ENCODE measurements at regions not wholly inside any gene's neighbourhood (a gene's known extent, or its start where the extent isn't known, plus 50 kb on each side); places are given as distances from the start of the nearest gene placed in this dataset.

GRCh38 chr17:33487187-33487879 is 194.2 kb upstream of the ASIC2 start:
- Histone ChIP-seq H3K9ac (ENCODE audit: insufficient read length, low read depth) (no peak overlapping the region), H3K4me1 (ENCODE audit: insufficient read depth, insufficient read length) (no peaks in the 10 kb centered on the region), H3K4me3 (ENCODE audit: insufficient read length, low read depth) (no peak overlapping the region), H3K27me3 (ENCODE audit: insufficient read depth, insufficient read length) (no peaks in the 10 kb centered on the region), H3K9me3 (ENCODE audit: insufficient read depth, low read length) (no peaks in the 10 kb centered on the region), H3K36me3 (ENCODE audit: insufficient read depth, insufficient read length, low read length) (no peaks in the 10 kb centered on the region)
- no peak for DNase-seq (ENCODE audit: low read depth, low spot score)
- TF ChIP-seq YY1 (IDR thresholded peaks at IDR 0.05; ENCODE audit: insufficient read depth, insufficient read length) (no peak), ZNF274 (IDR thresholded peaks at IDR 0.05; ENCODE audit: low read depth, low read length) (no peak)

GRCh38 chr17:33491871-33492481 is 198.9 kb upstream of the ASIC2 start:
- no peak for DNase-seq (ENCODE audit: low read depth, low spot score)

GRCh38 chr17:33492731-33493265 is 199.7 kb upstream of the ASIC2 start:
- Histone ChIP-seq H3K36me3 (ENCODE audit: insufficient read depth, insufficient read length, low read length) (no peaks in the 10 kb centered on the region), H3K9me3 (ENCODE audit: insufficient read depth, low read length) (no peaks in the 10 kb centered on the region), H3K4me1 (ENCODE audit: insufficient read depth, insufficient read length) (no peaks in the 10 kb centered on the region), H3K9ac (ENCODE audit: insufficient read length, low read depth) (no peak overlapping the region), H3K4me3 (ENCODE audit: insufficient read length, low read depth) (no peak overlapping the region), H3K27me3 (ENCODE audit: insufficient read depth, insufficient read length) (no peaks in the 10 kb centered on the region)
- no peak for DNase-seq (ENCODE audit: low read depth, low spot score)
- TF ChIP-seq YY1 (IDR thresholded peaks at IDR 0.05; ENCODE audit: insufficient read depth, insufficient read length) = no peak

More at GRCh38 chr17:33491871-33492481, 198.9 kb upstream of the ASIC2 start:
- Histone ChIP-seq H3K4me3 (ENCODE audit: insufficient read length, low read depth) (no peak overlapping the region), H3K9me3 (ENCODE audit: insufficient read depth, low read length) (no peaks in the 10 kb centered on the region), H3K27me3 (ENCODE audit: insufficient read depth, insufficient read length) (no peaks in the 10 kb centered on the region), H3K4me1 (ENCODE audit: insufficient read depth, insufficient read length) (no peaks in the 10 kb centered on the region), H3K9ac (ENCODE audit: insufficient read length, low read depth) (no peak overlapping the region), H3K36me3 (ENCODE audit: insufficient read depth, insufficient read length, low read length) (no peaks in the 10 kb centered on the region)
- TF ChIP-seq ZNF274 (IDR thresholded peaks at IDR 0.05; ENCODE audit: low read depth, low read length) (no peak), SUZ12 (IDR thresholded peaks at IDR 0.05; ENCODE audit: extremely low read depth, insufficient read depth, insufficient read length) (no peak), YY1 (IDR thresholded peaks at IDR 0.05; ENCODE audit: insufficient read depth, insufficient read length) (no peak)

- TF ChIP-seq ZNF274 (IDR thresholded peaks at IDR 0.05; ENCODE audit: low read depth, low read length) (no peak), SUZ12 (IDR thresholded peaks at IDR 0.05; ENCODE audit: extremely low read depth, insufficient read depth, insufficient read length) (no peak), YY1 (IDR thresholded peaks at IDR 0.05; ENCODE audit: insufficient read depth, insufficient read length) (no peak)
- no peak overlapping the region for H3K4me3 ChIP-seq (ENCODE audit: insufficient read length, low read depth)
- H3K9me3 ChIP-seq (ENCODE audit: insufficient read depth, low read length) = no peaks in the 10 kb centered on the region
- no peak for DNase-seq (ENCODE audit: low read depth, low spot score)
- no peaks in the 10 kb centered on the region for H3K4me1 ChIP-seq (ENCODE audit: insufficient read depth, insufficient read length)
- no peak overlapping the region for H3K9ac ChIP-seq (ENCODE audit: insufficient read length, low read depth)
- H3K36me3 ChIP-seq (ENCODE audit: insufficient read depth, insufficient read length, low read length) = no peaks in the 10 kb centered on the region
- H3K27me3 ChIP-seq (ENCODE audit: insufficient read depth, insufficient read length) = no peaks in the 10 kb centered on the region
These were observed 200.5 kb upstream of the ASIC2 start for GRCh38 chr17:33493566-33493965.

GRCh38 chr17:33494151-33494550 is 201.1 kb upstream of the ASIC2 start:
- H3K36me3 ChIP-seq (ENCODE audit: insufficient read depth, insufficient read length, low read length) = no peaks in the 10 kb centered on the region
- no peak for TF ChIP-seq YY1 (IDR thresholded peaks at IDR 0.05; ENCODE audit: insufficient read depth, insufficient read length)
- TF ChIP-seq SUZ12 (IDR thresholded peaks at IDR 0.05; ENCODE audit: extremely low read depth, insufficient read depth, insufficient read length) = no peak
- no peaks in the 10 kb centered on the region for H3K4me1 ChIP-seq (ENCODE audit: insufficient read depth, insufficient read length)
- H3K9ac ChIP-seq (ENCODE audit: insufficient read length, low read depth) = no peak overlapping the region
- H3K9me3 ChIP-seq (ENCODE audit: insufficient read depth, low read length) = no peaks in the 10 kb centered on the region
- no peak overlapping the region for H3K4me3 ChIP-seq (ENCODE audit: insufficient read length, low read depth)
- no peak for DNase-seq (ENCODE audit: low read depth, low spot score)
- no peaks in the 10 kb centered on the region for H3K27me3 ChIP-seq (ENCODE audit: insufficient read depth, insufficient read length)

GRCh38 chr17:33497623-33498022 is 204.5 kb upstream of the ASIC2 start:
- Histone ChIP-seq H3K27me3 (ENCODE audit: insufficient read depth, insufficient read length) (no peaks in the 10 kb centered on the region), H3K4me3 (ENCODE audit: insufficient read length, low read depth) (no peak overlapping the region), H3K9ac (ENCODE audit: insufficient read length, low read depth) (no peak overlapping the region), H3K4me1 (ENCODE audit: insufficient read depth, insufficient read length) (no peaks in the 10 kb centered on the region), H3K36me3 (ENCODE audit: insufficient read depth, insufficient read length, low read length) (no peaks in the 10 kb centered on the region), H3K9me3 (ENCODE audit: insufficient read depth, low read length) (no peaks in the 10 kb centered on the region)
- no peak for DNase-seq (ENCODE audit: low read depth, low spot score)
- no peak for TF ChIP-seq YY1 (IDR thresholded peaks at IDR 0.05; ENCODE audit: insufficient read depth, insufficient read length)
- TF ChIP-seq SUZ12 (IDR thresholded peaks at IDR 0.05; ENCODE audit: extremely low read depth, insufficient read depth, insufficient read length) = no peak
- TF ChIP-seq ZNF274 (IDR thresholded peaks at IDR 0.05; ENCODE audit: low read depth, low read length) = no peak

GRCh38 chr17:33498069-33498468 is 205.0 kb upstream of the ASIC2 start:
- no peaks in the 10 kb centered on the region for H3K36me3 ChIP-seq (ENCODE audit: insufficient read depth, insufficient read length, low read length)

More at GRCh38 chr17:33498069-33498468, 205.0 kb upstream of the ASIC2 start:
- DNase-seq (ENCODE audit: low read depth, low spot score) = no peak
- TF ChIP-seq YY1 (IDR thresholded peaks at IDR 0.05; ENCODE audit: insufficient read depth, insufficient read length) (no peak), ZNF274 (IDR thresholded peaks at IDR 0.05; ENCODE audit: low read depth, low read length) (no peak), SUZ12 (IDR thresholded peaks at IDR 0.05; ENCODE audit: extremely low read depth, insufficient read depth, insufficient read length) (no peak)
- H3K9ac ChIP-seq (ENCODE audit: insufficient read length, low read depth) = no peak overlapping the region
- no peaks in the 10 kb centered on the region for H3K27me3 ChIP-seq (ENCODE audit: insufficient read depth, insufficient read length)
- no peaks in the 10 kb centered on the region for H3K4me1 ChIP-seq (ENCODE audit: insufficient read depth, insufficient read length)
- H3K9me3 ChIP-seq (ENCODE audit: insufficient read depth, low read length) = no peaks in the 10 kb centered on the region
- no peak overlapping the region for H3K4me3 ChIP-seq (ENCODE audit: insufficient read length, low read depth)
